Transverse colon (tissue), 1 donor: ENCODE measurements at regions not wholly inside any gene's neighbourhood (a gene's known extent, or its start where the extent isn't known, plus 50 kb on each side); places are given as distances from the start of the nearest gene placed in this dataset.

Experiments
- EP300 ChIP-seq: sonication (generic); formaldehyde crosslinking; IDR thresholded peaks from one replicate; pipeline ENCODE4 v1.6.1; 2017; ENCODE audit warnings: antibody characterized with exemption, low read depth
- POLR2A ChIP-seq: fragments of 450-650 bp; IDR thresholded peaks from one replicate; pipeline ENCODE4 v1.6.1; 2016; ENCODE audit warnings: antibody characterized with exemption, mild to moderate bottlenecking, moderate library complexity

- TF ChIP-seq POLR2A (no peak), EP300 (no peak)
These were observed 211.4 kb upstream of the GPR101 start for GRCh38 chrX:137245183-137245582.
